Left renal pelvis (tissue), 4 donors: ENCODE measurements at regions not wholly inside any gene's neighbourhood (a gene's known extent, or its start where the extent isn't known, plus 50 kb on each side); places are given as distances from the start of the nearest gene placed in this dataset.

Experiments used
- DNase-seq, 4 donors: peaks; one replicate each; pipeline ENCODE4 v3.0.0-alpha.2; 2013; ENCODE audit warnings: low read depth in 4 of 4, low spot score in 3 of 4

DNA sequence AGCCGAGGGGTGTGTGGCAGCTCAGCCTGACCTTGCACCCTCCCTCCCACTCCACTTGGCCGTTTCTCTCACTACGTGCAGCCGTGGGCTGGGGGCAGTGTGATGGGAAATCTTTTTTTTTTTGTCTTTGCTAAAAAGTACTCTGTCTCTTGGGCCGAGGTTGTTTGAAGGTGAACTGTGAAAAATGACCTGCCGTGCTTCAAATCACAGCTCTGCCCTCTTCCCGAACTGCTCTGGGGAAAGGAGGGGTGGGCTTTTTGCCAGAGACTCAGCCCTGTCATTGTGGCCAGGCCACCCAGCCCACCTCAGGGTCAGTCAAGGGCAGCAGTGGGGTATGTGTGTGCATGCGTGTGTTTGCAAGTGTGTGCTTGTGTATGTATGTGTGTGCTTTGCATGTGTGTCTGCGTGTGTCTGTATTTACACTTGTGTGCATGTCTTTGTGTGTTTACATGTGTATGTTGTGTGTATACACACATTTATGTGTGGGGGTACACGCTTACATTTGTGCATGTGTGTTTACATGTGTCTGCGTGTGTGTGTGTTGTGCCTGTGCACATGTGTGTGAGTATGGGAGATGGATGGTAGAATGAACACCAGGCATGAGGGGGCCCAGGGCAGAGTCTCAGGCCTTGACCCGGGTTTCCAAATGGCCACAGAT, 61.3 kb upstream of the HAAO start:
- no peak for DNase-seq

DNA sequence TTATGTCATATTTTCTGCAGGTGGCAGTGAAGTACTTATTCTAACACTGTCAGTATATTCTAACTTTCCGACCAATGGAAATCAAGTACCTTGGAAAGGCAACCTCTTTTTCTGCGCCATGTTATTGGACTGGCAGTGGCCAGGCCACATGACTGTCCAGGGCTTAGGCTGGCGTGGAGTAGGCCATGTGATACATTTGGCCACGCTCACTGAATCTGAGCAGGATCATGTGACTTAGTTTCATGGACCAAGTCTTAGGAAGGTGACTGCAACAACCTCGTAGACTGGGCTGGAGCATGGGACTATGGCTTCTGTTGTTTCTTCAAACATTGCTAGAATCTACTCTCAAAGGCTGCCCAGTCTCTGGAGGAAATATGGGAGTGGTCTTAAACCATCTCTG, 60.4 kb upstream of the HAAO start:
- no peak for DNase-seq

- DNase-seq, result no peak
These were observed 59.4 kb upstream of the HAAO start for GRCh38 chr2:42851740-42852250.

- no peak for DNase-seq
These were observed 58.8 kb upstream of the HAAO start for GRCh38 chr2:42851186-42851585.

DNA sequence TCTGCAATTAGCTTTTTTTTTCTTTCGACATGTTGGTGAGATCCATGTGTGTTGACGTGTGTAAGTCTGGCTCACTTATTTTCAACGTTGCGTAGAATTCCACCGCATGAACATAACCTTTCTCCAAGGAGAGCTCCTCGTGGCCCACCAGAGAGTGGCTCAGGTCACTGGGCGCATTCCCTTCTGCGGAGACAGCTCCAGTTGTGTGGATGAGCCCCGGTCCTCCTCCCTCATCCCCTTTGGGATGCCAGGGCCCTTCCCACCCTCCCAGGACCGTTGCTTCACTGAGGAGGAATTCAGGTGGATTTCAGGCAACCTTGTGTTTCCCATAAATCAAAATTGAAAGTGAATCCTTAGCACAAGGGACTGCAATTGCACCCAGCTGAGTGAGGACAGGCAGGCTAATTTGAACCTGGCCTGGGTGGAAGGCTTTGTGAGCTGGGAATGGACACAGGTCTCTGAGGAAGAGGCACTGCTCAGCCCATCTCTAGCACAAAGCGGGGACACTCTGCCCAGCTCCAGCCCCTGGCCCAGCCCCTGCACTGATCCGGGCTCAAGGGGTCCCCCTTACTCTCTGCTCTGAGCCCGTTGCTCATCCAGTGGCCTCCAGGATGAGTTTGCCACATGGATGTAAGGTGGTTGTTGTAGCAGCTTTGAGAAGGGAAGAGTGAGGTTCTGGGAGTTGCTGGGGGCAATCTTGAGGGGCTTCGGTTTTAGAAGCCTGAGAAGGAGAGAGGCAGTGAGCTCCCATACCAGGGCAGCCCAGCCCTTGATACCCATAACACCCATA, 57.8 kb upstream of the HAAO start:
- DNase-seq, result no peak

GRCh38 chr2:42849311-42849710, 56.9 kb upstream of the HAAO start:
- DNase-seq, result no peak

DNA sequence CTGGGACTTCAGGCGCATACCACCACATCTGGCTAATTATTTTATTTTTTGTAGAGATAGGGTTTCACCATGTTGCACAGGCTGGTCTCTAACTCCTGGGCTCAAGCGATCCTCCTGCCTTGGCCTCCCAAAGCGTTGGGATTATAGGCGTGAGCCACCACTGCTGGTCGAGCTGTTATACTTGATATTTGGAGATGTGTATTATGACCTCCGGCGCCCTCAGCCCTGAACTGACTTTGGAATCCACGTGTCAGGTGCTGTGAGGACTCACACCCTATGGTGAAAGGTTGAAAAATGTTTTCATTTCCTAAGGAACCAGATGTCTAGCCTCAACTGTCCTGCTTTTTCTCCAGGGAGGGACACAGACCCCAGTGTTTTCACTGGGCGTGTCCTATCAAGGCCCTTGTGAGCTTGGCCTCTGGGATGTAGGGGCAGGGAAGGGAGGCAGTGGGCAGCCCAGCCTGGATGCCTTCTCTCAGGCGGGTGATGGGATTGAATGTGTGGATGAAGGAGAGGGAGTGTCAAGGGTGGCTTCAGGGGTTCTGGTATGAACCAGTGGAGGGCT, 56.4 kb upstream of the HAAO start:
- no peak for DNase-seq

DNA sequence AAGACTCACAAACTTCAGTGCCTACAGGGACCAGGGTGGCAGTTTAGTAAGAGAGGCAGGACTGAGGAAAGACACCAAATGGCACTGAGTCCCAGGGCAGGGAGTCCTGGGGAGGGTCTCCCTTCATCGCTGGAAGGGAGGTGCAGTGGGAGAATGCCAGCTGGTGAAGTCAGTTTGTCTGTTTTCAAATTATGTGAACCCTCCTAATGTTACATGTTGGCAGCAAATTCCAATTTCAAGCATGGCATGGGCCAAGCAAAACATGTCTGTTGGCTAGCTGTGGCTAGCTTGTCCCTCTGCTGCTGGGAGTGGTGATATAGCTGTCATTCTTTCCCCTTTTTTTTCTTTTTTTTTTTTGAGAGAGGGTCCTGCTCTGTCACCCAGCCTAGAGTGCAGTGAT, 55.9 kb upstream of the HAAO start:
- no peak for DNase-seq

GRCh38 chr2:42847596-42848151, 55.3 kb upstream of the HAAO start:
- no peak for DNase-seq

DNA sequence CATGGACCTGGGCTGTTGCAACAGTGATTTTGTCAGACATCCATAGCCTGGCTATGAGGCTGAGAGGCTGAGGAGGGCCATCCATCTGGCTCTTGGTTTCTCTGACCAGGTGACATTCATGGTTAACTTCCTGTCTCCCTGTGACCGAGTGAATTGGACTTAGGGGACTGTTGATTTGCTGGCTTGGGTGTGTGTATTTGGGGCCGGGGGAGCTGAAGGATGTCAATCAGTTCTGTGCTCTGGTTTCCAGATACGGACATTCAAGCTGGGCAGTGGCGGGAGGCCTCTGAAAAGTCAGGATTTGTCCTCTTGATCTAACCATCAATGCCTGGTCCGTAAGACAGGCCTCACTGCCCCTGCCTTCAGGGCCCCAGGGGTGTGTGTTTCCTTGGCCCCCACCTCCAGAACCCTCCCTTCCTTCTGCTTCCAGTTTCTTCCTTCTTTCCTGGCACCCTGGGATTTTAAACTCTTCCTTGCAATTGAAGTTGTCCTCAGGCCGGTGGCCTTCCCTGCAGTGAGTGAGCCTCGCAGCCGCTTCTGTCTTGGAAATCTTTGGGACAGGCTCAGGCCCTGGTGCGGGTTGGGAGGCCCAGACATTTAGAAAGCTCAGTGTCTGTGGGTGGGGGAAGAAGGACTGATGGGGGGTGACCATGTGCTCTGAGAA, 54.7 kb upstream of the HAAO start:
- no peak for DNase-seq

DNA sequence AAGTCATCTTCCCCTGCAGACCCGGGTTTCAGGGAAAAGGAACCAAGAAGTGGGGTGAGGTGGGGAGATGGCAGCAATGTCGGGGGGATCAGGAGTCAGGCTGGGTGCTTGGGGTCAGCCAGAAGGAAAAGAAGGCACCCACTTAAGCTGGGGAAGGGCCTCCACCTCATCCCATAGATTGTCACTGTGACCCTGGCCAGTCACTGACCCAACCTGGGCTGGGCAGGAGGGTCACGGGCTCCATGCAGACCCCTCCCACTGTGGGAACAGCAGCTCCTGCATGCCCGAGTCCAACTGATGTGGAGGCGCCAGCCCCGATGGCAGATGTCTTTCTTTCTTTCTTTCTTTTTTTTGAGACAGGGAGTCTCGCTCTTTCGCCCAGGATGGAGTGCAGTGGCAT, 53.6 kb upstream of the HAAO start:
- no peak for DNase-seq

- DNase-seq, result peak in 3 of 4 donors; percentile 72 to 80 (median 77)
These were observed 52.8 kb upstream of the HAAO start for GRCh38 chr2:42844901-42845821.

DNA sequence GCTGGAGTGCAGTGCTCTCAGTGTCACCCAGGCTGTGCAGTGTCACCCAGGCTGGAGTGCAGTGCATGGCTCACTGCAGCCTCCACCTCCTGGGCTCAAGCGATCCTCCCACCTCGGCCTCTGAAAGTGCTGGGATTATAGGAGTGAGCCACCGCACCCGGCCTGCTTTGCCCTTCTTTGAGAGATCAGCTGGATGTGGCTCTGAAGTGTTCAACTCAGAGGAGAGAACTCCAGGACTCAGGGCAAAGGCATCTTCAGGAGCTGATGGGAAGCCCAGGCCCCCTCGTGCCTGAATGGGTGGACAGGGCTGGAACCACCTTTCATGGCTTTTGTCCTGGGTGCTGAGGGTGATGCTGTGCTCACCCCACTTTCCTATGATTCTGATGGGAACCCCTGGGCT, 52.0 kb upstream of the HAAO start:
- DNase-seq, result no peak

DNA sequence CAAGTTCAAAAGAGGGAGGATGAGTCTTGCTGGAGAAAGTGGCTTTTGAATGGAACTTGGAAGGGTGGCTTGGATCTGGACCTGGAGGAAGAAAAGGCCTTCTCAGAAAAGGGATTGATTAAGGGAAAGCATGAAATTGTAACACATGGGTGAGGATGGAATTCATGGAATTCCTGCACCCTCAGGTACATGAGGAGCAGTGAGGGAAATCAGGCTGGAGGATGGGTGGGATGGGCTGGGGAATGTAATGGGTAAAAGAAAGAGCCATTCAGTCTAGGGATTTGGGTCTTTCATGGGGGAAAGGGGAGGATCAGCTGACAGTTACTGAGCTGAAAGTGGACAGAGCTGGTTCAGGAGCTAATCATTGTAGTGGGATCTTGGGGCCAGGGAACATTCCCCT, 51.2 kb upstream of the HAAO start:
- DNase-seq, result no peak

DNA sequence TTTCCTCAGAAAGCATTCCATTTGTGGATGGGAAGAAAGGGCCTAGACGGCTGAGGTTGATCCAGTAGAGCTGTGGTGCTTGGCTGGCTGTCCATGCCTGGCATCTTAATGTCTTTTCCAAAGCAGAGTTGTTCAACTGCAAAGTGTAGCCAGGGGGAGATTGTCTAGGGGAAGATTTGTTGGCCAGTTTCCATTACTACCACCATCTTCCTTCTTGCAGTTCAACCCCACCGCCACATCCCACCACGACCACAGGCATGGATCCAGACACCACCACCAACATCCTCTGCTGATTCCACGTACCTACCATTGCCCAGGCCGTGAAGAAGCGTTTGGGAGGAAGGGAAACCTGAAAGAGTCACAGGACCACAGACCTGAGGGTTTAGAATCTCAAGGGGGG, 50.7 kb upstream of the HAAO start:
- no peak for DNase-seq

DNA sequence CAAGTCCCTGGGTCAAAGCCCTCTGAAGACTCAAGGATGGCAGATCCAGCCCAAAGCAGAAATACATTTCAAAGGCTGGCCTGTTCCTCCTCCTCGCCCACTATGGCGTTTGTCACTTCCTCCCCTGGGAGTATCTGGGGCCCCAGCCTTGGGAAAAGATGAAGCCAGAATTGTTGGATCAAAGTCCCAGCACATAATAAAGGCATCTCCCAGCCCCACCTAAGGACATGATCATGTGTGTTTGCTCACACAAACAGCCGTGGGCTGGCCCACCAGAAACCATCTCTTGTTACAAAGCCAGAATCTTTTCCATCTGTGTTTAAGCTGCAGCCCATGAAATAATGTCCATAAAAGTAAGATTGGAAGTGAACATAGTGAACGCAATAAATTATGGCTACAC, 50.1 kb upstream of the HAAO start:
- DNase-seq, result no peak
